ENCODE measurements at regions not wholly inside any gene's neighbourhood (a gene's known extent, or its start where the extent isn't known, plus 50 kb on each side); places are given as distances from the start of the nearest gene placed in this dataset.
"Not testable (repeated sequence)": the region's sequence is repeated elsewhere in the genome, so short reads cannot be mapped to it uniquely, and the experiment has no call there.

DNA sequence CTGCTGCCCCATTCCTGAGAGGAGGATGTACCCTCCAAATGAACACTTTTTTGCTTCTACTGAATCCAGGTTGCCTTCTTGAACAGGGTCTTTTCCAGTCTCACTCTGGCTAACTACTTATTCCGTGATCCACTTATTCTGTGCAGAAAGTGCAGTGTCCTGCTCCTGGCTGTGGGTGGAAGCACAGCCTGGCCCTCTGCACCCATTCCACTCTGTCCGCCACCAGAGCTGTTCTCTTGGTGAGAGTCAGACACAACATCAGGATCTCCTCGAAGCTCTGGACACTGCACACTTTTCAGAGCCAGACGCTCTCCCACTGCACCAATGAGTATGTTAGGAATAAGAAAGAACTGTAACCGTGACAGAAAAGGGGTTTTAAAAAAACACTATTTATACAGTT is 174.2 kb downstream of the MCHR2 start:
- Histone ChIP-seq H3K4me1 (peaks cover 0 to 7% (median 0%) of the 10 kb centered on the region in 3 donors), H3K4me3 (no peak overlapping the region), H3K27me3 (peaks cover 0 to 15% (median 1%) of the 10 kb centered on the region in 4 donors), H3K9me3 (no peaks in the 10 kb centered on the region), H3K36me3 (no peaks in the 10 kb centered on the region), H3K27ac (no peak overlapping the region)
- DNase-seq = no peak
- TF ChIP-seq, protein P1, sequence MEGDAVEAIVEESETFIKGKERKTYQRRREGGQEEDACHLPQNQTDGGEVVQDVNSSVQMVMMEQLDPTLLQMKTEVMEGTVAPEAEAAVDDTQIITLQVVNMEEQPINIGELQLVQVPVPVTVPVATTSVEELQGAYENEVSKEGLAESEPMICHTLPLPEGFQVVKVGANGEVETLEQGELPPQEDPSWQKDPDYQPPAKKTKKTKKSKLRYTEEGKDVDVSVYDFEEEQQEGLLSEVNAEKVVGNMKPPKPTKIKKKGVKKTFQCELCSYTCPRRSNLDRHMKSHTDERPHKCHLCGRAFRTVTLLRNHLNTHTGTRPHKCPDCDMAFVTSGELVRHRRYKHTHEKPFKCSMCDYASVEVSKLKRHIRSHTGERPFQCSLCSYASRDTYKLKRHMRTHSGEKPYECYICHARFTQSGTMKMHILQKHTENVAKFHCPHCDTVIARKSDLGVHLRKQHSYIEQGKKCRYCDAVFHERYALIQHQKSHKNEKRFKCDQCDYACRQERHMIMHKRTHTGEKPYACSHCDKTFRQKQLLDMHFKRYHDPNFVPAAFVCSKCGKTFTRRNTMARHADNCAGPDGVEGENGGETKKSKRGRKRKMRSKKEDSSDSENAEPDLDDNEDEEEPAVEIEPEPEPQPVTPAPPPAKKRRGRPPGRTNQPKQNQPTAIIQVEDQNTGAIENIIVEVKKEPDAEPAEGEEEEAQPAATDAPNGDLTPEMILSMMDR (IDR thresholded peaks at IDR 0.05) = no peak
- no peak for TF ChIP-seq POLR2A (IDR thresholded peaks at IDR 0.05)
- WGBS, 2 donors = 73 to 85% methylated on average over 5 of the region's 5 CpGs
- intact Hi-C loops (cut with DNase I) = no loop called here

DNA sequence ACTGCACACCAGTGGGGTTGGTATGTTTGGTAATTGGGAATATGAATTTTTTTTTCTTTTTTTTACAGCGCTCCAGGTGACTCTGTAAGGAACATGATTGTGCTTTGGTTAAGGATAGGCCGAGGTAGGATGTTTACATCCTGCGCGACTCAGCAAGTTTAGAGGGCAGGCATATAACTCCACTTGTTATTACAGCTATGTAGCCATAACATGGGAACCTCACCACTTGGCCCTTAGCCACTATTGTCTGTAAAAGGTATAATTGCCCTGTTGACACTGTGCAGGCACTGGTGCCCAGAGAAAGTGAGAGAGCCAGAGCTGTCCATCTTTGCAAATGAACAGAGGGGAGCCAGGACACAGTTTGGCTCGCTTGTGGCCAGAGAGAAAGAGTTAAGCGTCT is 172.9 kb downstream of the MCHR2 start:
- peaks cover 0 to 7% (median 0%) of the 10 kb centered on the region in 3 donors for H3K4me1 ChIP-seq
- 73 to 79% methylated on average over 6 of the region's 6 CpGs for WGBS, 2 donors
- H3K27me3 ChIP-seq = peaks cover 0 to 15% (median 1%) of the 10 kb centered on the region in 4 donors
- no peak overlapping the region for H3K4me3 ChIP-seq
- H3K27ac ChIP-seq = no peak overlapping the region
- H3K36me3 ChIP-seq = no peaks in the 10 kb centered on the region
- TF ChIP-seq, protein P1 (IDR thresholded peaks at IDR 0.05) = no peak
- no peak for TF ChIP-seq POLR2A (IDR thresholded peaks at IDR 0.05)
- intact Hi-C loops (cut with DNase I) = no loop called here
- H3K9me3 ChIP-seq = no peaks in the 10 kb centered on the region
- no peak for DNase-seq

- H3K4me1 ChIP-seq = peaks cover 0 to 7% (median 0%) of the 10 kb centered on the region in 3 donors
- H3K27me3 ChIP-seq = peaks cover 0 to 15% (median 1%) of the 10 kb centered on the region in 4 donors
- H3K4me3 ChIP-seq = peak overlapping the region; percentile 8 to 33 (median 17)
- intact Hi-C loops (cut with DNase I) = no loop called here
- TF ChIP-seq, protein P1 (IDR thresholded peaks at IDR 0.05) = peak in 2 of 6 experiments; percentile 16 to 44
- TF ChIP-seq POLR2A (IDR thresholded peaks at IDR 0.05) = no peak
- H3K27ac ChIP-seq = no peak overlapping the region
- H3K9me3 ChIP-seq = no peaks in the 10 kb centered on the region
- no peak for DNase-seq
- WGBS, 2 donors = 24 to 29% methylated on average over 5 of the region's 5 CpGs
- H3K36me3 ChIP-seq = no peaks in the 10 kb centered on the region
Observed at GRCh38 chr6:99822741-99823512, 171.1 kb downstream of the MCHR2 start.

DNA sequence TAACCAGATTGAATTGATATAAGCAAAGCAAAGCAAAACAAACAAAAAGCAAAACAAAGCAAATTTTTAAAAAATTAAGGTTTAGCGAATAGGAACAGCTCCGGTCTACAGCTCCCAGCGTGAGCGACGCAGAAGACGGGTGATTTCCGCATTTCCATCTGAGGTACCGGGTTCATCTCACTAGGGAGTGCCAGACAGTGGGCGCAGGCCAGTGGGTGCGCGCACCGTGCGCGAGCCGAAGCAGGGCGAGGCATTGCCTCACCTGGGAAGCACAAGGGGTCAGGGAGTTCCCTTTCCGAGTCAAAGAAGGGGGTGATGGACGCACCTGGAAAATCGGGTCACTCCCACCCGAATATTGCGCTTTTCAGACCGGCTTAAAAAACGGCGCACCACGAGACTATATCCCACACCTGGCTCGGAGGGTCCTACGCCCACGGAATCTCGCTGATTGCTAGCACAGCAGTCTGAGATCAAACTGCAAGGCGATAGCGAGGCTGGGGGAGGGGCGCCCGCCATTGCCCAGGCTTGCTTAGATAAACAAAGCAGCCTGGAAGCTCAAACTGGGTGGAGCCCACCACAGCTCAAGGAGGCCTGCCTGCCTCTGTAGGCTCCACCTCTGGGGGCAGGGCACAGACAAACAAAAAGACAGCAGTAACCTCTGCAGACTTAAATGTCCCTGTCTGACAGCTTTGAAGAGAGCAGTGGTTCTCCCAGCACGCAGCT is 170.3 kb downstream of the MCHR2 start:
- Histone ChIP-seq H3K4me3 (peak overlapping the region; percentile 8 to 33 (median 17)), H3K27me3 (peaks cover 0 to 15% (median 1%) of the 10 kb centered on the region in 4 donors)
- WGBS, 2 donors = 26 to 30% methylated on average over 2 to 13 of the region's 34 CpGs
- H3K9me3 ChIP-seq; H3K27ac ChIP-seq; H3K4me1 ChIP-seq; intact Hi-C loops (cut with DNase I); DNase-seq; H3K36me3 ChIP-seq: not testable (repeated sequence)

- intact Hi-C loops (cut with DNase I) = no loop called here
- no peaks in the 10 kb centered on the region for H3K27me3 ChIP-seq
- H3K4me3 ChIP-seq = no peak overlapping the region
- no peak overlapping the region for H3K27ac ChIP-seq
- TF ChIP-seq POLR2A (IDR thresholded peaks at IDR 0.05) = no peak
- TF ChIP-seq, protein P1 (IDR thresholded peaks at IDR 0.05) = no peak
- no peak for DNase-seq
- H3K36me3 ChIP-seq = no peaks in the 10 kb centered on the region
- no peaks in the 10 kb centered on the region for H3K9me3 ChIP-seq
- 61 to 74% methylated on average over 2 to 3 of the region's 3 CpGs for WGBS, 2 donors
- no peaks in the 10 kb centered on the region for H3K4me1 ChIP-seq
Observed at GRCh38 chr6:99833034-99833433, 161.0 kb downstream of the MCHR2 start.

Data from esophagus squamous epithelium (tissue), 5 donors.